ENCODE measurements at regions not wholly inside any gene's neighbourhood (a gene's known extent, or its start where the extent isn't known, plus 50 kb on each side); places are given as distances from the start of the nearest gene placed in this dataset.

DNA sequence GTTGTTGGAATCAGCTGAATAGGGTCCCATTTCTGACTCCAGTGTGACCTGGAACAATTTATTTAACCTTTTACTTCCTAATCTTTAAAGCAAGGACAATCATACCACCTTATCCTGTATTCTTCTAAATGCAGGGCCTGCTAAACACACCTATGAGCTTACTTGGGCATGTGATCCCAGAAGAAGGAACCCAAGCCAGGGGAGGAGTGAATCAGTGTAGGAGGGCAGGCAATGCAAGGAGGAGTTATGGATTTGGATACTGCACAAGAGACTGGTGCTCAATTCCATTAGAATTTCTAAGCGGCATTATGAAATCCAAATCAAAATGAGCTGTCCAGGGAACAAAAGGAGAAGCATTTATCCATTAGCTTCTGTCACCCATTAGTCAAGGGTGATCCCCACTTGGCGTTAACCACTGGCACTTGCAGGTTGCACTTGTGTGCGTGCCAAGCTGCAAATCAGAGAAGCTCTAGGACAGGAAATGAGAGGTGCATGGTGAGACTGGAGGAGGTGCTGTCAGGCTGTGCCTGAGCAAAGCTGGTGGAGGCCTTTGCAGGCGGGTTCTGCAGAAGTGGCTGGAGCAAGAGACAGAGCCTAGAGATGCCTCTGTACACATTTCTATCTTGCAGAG lies 297.2 kb upstream of the PLXNA2 start:
- no peak for DNase-seq (ENCODE audit: low read depth)

DNA sequence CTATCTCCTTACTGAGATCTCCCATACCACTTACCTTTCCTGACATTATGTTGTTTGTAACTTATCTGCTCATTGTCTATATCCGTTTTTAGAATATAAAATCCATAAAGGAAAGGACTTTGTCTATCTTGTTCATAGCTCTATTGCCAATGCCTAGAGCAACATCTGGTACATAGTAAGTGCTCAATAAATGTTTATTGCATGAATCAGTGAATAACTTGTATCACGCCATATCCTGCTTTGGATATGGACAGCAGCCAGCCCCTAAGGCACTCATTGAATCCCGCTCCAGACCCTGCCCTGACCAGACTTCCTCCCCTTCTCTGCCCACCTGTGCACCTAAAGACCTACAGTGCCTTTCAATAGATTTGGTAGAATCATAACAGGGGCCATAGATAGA lies 298.1 kb upstream of the PLXNA2 start:
- no peak for DNase-seq (ENCODE audit: low read depth)

DNA sequence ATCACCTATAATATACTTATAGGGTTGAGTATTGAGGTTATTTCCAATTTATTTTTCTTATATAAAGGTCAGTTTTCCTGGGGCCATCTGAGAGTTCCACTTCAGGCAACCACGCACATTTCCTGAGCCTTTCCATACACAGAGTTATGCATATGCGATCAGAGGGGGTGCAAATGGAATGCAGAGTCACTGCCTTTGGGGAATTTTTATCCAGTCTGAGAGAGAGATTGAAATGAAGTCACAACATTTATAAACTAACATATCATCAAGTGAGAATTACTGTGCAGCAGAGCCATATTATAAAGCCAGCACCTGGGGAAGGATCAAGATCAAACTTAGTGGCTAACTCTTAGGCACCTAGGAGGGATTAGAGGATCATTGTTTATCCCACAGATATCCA lies 299.9 kb upstream of the PLXNA2 start:
- no peak for DNase-seq (ENCODE audit: low read depth)

DNA sequence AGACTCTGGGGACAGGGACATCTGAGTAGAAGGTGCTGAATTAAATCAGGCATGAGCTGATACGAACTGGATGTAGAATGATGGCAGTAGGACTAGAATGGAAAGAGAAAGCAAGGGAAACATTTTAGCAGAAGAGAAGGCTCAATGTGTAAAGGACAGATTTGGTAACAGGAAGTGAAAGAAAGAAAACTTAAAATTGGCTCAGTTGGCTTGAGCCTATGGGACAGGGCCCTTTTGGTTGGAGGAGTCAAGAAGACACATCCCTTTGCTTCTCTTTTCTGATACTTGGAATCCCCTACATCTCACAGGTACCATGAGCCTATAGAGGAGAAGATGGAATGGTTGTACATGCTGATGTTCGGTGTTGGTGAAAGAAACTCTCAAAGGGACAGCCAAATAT lies 300.6 kb upstream of the PLXNA2 start:
- DNase-seq (ENCODE audit: low read depth) = no peak

DNA sequence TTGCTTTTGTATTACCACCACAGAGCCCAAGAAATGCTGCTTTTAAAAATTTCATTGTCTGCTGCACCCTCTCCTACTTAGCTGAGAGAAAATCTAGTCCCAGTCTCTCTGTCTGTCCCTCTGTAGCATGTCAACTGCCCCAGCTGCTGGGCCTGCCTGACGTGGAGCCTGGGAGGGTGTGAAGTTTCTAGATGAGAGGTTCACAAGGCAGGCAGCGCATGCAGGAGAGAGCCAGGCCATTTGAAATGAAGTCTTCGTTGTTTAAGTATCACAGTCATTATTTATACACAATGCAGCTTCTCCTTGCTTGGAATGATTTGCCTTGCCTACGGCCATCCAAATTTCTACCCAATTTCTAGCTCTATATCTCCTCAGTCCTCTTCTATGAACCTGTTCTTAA lies 306.8 kb upstream of the PLXNA2 start:
- DNase-seq (ENCODE audit: low read depth) = no peak

DNA sequence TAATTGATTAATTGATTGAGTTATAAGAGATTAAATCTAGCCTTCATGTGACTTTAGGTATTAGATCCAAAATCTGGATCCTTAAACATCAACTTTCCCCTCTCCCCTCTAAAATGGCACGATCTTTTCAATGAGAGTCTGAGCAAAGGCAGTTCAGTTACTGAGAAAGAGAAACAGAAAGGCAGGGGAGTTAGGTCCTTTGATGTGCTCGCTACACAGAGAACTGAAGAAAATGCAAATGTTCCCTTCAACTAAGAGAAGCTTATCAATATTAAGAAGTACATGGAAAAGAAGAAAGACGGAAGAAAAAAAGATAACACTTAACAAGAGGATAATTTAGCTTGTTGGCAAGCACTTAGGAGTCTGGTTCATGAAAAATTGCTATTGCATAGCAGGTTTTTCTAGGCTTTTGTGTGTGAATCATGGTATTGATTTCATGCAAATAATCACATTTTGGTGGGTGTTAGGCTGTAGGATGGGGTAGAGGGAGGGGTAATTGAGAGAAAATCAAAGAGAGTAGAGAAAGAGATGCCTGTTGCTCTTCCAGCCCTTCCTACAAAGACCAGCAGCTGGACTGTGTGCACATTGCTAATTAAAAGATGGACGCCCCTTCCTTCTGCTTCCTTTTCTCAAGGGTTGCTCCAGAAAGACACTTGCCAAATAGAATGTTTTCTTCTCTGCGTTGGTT lies 307.6 kb upstream of the PLXNA2 start:
- DNase-seq (ENCODE audit: low read depth) = no peak

DNA sequence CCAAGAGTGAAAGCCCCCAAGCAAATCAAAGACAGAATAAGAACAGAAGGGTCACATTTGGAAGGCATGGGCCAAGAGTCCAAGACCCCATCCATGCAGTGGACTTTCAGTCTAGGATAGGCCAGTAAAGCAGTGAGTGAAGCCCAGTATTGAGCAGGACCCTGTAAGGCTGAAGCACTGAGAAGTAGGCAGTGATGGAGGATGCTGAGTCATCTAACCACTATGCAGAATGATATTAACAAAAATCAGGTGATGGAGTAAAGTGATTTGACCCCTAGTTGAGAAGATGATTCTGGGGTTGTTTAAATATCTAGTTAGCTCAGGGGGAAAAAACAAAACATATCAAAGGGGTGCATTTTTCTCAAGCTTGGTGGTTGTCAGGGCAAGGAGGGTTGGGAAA lies 308.7 kb upstream of the PLXNA2 start:
- DNase-seq (ENCODE audit: low read depth) = no peak

DNA sequence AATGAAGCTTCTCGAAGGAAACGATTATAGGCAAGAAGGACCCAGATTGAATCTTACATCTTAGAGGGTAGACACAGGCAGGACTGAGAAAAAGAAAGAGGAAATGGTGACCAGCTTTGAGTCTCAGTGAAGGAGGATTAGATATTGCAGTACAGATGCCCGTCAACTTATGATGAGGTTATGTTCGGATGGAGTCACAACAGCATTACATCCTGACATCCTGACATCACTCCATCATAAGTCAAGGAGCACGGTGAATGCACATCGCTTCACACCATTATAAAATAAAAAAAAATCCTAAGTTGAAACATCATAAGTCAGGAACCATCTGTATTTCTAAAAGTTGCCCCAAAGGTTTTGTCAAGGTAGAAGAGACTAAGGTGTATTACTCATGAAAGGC lies 312.3 kb upstream of the PLXNA2 start:
- no peak for DNase-seq (ENCODE audit: low read depth)

DNA sequence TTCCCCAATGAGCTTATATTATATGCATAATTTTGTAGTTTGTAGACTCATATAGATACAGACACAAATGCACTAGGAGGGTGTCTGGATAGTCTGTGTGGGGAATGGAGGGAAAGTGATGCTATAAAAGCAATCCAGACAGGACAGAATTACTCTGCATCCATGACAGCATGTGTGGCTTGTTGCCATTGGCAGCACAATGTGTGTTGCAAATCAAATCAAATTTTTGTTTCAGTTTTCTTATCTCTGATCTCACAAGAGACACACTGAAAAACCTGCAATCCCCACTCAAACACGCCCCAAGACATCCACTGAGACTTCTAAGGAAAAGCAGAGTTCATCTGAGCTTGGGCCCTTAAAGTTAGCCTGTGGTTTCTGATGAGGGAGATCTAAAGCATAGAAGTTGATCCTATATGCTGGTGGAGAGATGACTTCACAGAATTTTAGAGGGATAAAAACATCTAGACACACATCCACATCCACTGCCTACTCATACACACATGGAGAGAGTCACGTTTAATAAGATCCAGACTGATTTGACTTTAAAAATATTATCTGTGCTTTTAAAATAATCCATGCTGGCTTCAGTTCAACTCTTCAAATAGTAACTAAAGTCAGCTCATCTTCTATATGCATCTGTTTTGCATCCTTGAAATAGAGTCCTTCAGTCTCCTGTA lies 313.0 kb upstream of the PLXNA2 start:
- no peak for DNase-seq (ENCODE audit: low read depth)

DNA sequence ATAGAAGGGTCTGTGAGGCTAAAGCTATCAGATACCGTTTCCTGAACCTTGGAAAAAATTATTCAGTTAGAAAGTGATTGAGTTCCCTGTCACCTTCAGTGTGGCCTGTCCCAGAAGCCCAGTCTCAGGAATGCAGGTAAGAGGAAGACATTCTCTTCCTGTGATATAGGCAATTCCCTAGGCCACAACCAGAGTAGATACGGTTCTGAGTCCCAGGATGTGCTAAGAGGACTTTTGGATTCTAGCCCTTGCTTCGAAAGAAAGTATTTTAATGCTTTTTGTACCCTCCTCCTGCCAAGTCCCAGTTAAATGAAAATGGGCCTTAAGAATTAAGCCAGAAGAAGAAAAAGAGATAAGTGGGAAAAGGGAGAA lies 313.5 kb upstream of the PLXNA2 start:
- DNase-seq (ENCODE audit: low read depth) = no peak

DNA sequence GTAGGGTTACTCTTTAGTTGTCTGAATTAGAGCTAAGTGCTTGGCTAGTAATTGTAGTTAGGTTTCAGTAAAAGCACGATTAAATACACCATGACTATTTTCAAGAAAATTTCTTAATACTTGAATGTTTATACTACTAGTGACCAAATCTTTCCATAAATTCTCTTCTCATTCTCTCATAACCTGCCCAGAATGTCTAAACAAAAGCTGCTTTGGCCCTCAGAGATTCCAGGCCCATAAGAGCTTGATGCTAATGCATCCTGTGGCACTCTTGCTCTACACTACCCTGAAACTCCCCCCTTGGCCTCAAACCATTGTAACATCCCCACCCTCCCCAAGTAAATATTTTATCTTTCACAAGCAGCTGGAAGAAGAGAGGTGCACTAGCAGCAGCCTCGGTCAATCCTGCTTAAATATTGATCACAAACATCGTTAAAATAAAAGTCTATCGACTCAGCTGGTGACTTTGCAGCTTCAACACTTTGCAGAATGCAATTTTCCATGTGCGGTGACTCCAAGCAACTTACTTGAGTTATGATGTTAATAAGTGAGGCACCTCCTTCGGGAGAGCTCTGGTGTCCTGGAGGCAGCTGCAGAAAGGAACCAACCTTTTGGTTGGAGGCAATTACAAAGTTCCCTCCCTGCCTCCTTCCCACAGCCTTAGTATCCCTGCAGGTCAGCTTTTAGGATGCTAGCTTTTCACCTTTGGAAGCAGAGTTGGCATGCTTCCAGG lies 315.6 kb upstream of the PLXNA2 start:
- no peak for DNase-seq (ENCODE audit: low read depth)

DNA sequence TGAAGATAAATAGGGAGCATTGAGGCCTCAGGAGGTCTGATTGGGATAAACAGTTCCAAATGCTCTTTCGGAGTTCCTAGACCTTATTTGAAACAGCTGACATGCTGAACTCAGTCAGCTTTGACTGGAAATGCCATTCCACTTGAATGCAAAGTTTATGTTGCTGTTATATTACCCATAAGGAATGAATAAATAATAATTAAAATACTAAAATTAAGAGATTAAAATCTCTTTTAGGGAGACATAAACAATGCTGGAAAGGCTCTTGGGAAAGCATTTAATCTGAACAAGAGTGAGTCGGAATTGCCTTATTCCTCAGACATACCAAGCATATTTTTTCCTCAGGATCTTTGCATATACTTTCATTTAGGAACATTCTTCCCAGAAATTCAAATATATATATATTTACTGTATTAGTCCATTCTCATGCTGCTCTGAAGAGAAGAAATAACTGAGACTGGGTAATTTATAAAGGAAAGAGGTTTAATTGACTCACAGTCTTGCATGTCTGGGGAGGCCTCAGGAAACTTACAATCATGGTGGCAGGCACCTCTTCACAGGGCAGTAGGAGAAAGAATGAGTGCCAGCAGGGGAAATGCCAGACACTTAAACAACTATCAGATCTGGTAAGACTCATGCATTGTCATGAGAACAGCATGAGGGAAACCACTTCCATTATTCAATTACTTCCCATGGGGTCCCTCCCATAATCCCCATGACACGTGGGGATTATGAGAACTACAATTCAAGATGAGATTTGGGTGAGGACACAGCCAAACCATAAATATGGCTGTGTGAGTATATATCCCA lies 318.2 kb upstream of the PLXNA2 start:
- DNase-seq (ENCODE audit: low read depth) = no peak

DNA sequence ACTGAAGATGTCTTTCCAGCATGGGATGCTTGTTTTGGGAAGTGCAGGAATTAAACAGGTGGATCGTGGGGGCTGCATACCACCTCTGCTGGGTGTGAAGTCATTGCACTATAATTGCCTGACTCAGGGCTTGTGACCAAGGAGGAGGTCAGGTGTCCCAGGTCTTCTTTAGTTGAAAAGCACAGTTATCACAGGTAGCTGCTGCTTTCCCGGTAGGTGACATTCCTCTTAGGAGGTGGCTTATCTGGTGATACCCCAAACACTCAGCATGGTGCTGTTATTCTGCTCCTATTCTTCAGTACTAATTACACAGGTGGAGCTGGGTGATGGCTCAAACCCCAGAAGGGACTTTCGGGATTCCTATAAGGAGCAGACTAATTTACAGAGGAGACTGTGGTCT lies 320.3 kb upstream of the PLXNA2 start:
- DNase-seq (ENCODE audit: low read depth) = no peak

DNA sequence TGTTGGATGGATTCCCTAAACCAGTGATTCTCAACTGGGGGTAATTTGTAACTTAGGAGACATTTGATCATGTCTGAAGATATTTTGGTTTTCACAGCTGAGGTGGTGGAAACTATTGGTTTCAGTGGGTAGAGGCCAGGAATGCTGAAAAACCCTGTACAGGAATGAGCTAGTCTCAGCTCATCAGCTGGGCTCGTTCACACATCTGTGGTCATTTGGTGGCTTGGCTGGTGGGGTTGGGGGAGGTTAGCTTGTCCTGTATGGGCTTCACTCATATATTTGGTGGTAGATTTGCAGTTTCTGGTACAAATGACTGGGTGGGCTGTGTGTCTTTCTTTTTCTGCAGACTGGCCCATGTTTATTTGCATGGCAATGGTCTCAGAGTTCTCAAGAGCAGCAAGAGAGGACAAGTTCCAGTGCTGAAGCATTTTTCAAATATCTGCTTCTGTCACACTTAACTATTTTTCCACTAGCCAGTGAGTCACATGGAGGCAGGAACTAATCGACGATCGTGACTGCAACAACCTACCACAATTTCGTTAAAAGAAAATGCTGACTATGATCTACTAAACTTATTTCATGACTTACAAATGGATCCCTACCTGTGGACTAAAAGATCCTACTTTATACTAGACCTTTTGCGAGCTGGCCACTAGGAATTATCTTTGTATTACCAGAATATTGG lies 321.7 kb upstream of the PLXNA2 start:
- DNase-seq (ENCODE audit: low read depth) = no peak

DNA sequence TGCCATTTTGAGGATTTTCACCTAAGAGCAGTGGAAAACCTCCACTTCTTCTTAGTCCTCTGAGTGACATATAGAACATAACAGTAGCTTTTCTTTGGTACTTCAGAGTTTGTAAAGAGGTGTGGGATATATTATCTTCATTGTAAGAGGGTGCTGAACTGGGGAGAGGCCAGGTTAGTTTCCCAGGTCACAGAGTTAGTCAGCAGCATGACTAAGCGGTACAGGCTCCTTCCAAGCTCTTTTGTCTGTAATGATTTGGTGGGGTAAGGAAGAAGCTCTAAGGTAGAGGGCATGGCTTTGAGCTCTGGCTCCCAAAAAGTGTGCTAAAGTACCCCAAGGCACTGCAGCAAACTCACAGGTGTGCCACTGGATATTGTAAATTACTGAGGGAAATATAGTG lies 325.0 kb upstream of the PLXNA2 start:
- no peak for DNase-seq (ENCODE audit: low read depth)

DNA sequence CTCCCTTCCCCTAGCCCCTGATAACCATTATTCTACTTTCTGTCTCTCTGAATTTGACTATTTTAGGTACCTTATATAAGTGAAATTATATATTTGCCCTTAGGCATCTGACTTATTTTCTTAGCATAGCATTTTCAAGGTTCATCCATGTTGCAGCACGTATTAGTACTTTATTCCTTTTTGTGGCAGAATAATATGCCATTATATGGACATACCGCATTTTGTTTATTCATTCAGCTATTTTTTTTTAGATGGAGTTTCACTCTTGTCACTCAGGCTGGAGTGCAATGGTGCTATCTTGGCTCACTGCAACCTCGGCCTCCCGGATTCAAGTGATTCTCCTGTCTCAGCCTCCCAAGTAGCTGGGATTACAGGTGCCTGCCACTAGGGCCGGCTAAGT lies 326.2 kb upstream of the PLXNA2 start:
- no peak for DNase-seq (ENCODE audit: low read depth)

DNA sequence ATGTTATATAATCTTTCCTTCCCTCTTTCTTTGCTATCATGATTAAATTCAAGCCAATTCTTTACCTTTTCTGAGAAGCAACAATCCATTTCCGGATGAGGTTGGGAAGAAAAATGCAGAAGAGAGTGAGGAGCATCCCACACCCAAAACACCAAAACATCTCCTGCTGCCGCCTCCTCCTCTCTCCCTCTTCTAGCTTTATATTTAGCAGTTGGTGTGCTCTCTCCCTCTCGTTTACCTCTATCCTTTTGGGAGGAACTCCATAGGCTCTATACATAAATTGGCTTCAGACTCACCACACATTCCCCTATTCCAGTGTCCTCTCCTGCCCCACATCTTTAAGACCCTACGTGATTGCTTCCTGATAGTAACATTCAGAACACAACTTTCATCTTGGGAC lies 332.2 kb upstream of the PLXNA2 start:
- no peak for DNase-seq (ENCODE audit: low read depth)

DNA sequence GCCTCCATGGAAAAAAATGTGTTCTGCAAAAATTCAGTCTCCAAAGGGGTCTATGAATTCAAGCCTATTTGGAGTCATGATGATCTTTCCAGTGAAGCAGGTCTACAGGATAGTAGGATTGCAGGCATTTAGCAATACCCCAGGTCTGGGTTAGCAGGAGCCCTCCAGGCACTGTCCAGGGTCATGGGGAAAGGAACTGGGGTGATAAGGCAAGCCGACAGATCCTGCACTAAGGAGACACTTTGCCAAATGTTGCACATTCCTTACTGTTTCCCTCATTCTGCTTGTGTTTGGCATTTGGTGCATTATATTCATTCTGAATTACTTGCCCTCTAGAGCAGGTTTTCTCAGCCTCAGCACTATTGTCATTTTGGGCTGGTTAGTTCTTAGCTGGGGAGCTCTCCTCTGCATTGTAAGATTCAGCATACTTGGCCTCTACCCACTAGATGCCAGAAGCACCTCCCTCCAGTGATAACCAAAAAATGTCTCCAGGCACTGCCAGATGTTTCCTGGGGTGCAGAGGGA lies 333.3 kb upstream of the PLXNA2 start:
- no peak for DNase-seq (ENCODE audit: low read depth)

DNA sequence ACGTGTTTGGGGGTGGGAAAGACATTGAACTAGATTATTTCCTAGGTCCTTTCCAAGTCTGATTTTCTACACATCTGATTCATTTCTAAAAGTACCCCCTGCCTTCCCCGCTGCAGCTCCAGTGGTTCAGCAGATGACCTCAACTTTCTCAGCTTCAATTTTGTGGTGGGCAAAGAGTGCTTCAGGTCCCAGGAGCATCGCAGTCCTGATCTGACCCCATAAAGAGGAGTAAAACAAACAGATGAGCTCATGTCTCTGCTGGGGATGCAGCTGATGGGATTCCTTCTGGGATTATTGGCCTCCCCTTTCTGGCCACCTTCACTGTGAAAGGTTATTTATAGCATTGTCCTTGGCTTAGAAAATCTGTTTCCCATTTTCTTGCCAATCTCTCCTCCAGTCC lies 337.0 kb upstream of the PLXNA2 start:
- no peak for DNase-seq (ENCODE audit: low read depth)

DNA sequence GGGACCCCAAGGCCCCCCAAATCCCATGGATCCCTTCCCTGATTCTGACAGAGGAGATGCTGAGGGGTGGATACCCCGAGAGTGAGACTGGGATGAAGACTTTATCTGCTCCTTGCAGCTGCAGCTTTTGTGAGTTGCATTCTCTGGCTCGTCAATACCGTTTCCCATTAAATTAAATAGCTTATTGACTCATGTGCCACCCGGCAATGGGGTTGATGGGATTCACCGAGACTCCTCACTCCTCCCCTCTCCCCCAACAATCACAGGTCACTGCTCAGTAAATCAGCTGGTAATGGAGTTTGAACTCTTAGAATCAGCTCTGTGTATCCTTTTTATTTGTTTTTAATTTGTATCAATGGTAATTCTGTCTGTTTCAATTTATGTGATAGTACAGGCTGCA lies 337.5 kb upstream of the PLXNA2 start:
- DNase-seq (ENCODE audit: low read depth) = no peak

DNA sequence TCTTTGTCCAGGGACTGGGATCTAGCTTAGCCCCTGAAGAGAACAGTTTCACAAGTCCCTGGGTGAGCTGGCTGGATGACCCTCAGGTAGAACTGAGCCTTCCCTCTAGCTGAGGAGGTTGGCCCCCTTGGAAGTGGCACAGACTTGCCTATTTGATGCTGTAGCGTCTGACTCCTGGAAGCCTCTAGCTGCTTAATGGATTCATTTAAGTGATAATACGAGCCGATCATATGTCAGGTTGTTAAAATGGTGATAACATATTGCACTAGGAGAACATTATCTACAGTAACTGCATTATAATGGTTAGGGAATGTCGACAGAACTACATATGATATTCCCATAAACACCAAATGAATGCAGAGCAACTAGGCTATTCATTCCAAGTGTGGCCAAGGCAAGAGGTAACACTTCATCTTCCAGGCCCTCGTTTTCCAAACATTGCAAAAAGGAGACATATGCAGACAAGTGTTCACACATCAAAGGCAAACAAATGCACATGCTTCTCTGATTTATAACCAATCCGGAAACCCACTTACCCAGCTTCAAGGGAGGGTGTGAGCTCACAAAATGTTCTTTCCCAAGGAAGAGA lies 340.1 kb upstream of the PLXNA2 start:
- no peak for DNase-seq (ENCODE audit: low read depth)
